ENCODE measurements at regions not wholly inside any gene's neighbourhood (a gene's known extent, or its start where the extent isn't known, plus 50 kb on each side); places are given as distances from the start of the nearest gene placed in this dataset.

- Histone ChIP-seq H3K9ac (replicated peaks; ENCODE audit: extremely low read depth, insufficient read depth, low read length) (no peak overlapping the region), H3K4me3 (replicated peaks in 1 of 3; ENCODE audit: insufficient read depth in 1 of 3, low read depth in 1 of 3, low read length in 3 of 3) (no peak overlapping the region), H3K9me3 (replicated peaks; ENCODE audit: control insufficient read depth, insufficient read depth, low read length) (no peaks in the 10 kb centered on the region), H2AFZ (ENCODE audit: low read depth, low read length) (no peak overlapping the region), H3K27me3 (ENCODE audit: control insufficient read depth in 2 of 2, insufficient read depth in 2 of 2, low read length in 2 of 2) (no peaks in the 10 kb centered on the region), H3K4me2 (ENCODE audit: insufficient read depth, low read length) (no peak overlapping the region), H4K20me1 (replicated peaks; ENCODE audit: control insufficient read depth, extremely low read depth, insufficient read depth, low read length) (no peaks in the 10 kb centered on the region), H3K79me2 (ENCODE audit: control insufficient read depth, insufficient read depth, low read length) (no peaks in the 10 kb centered on the region), H3K36me3 (ENCODE audit: control insufficient read depth in 2 of 2, extremely low read depth in 1 of 2, insufficient read depth in 2 of 2, low read length in 2 of 2) (no peaks in the 10 kb centered on the region), H3K27ac (ENCODE audit: insufficient read depth, low read depth, low read length) (no peak overlapping the region), H3K9me1 (replicated peaks; ENCODE audit: control insufficient read depth, extremely low read depth, insufficient read depth, low read length) (no peaks in the 10 kb centered on the region), H3K4me1 (ENCODE audit: control insufficient read depth, extremely low read depth, insufficient read depth, low read length) (no peaks in the 10 kb centered on the region)
- DNase-seq (ENCODE audit: low read depth, low spot score) (no peak), FAIRE-seq (no peak)
- ChIA-PET POLR2A (no interaction called here), CTCF (no interaction called here)
- intact Hi-C loops (cut with micrococcal nuclease): no loop called here
- no TSS peak for BruUV-seq (replicated peaks)
- dilution Hi-C loops (cut with MboI; ENCODE audit: extremely low pct_ligation_motif_present, low sequenced_read_pairs): no loop called here
- no peak for TF ChIP-seq POLR2AphosphoS5 (IDR thresholded peaks at IDR 0.05; ENCODE audit: insufficient read depth, low read depth, low read length)
These were observed 453.2 kb downstream of the NR2F2 start for GRCh38 chr15:96783746-96784145.

- Histone ChIP-seq H3K4me2 (ENCODE audit: insufficient read depth, low read length) (no peak overlapping the region), H3K4me1 (ENCODE audit: control insufficient read depth, extremely low read depth, insufficient read depth, low read length) (no peaks in the 10 kb centered on the region), H3K27ac (ENCODE audit: insufficient read depth, low read depth, low read length) (no peak overlapping the region), H3K27me3 (ENCODE audit: control insufficient read depth in 2 of 2, insufficient read depth in 2 of 2, low read length in 2 of 2) (no peaks in the 10 kb centered on the region), H3K9ac (replicated peaks; ENCODE audit: extremely low read depth, insufficient read depth, low read length) (no peak overlapping the region), H3K9me1 (replicated peaks; ENCODE audit: control insufficient read depth, extremely low read depth, insufficient read depth, low read length) (no peaks in the 10 kb centered on the region), H3K36me3 (ENCODE audit: control insufficient read depth in 2 of 2, extremely low read depth in 1 of 2, insufficient read depth in 2 of 2, low read length in 2 of 2) (no peaks in the 10 kb centered on the region), H3K4me3 (replicated peaks in 1 of 3; ENCODE audit: insufficient read depth in 1 of 3, low read depth in 1 of 3, low read length in 3 of 3) (no peak overlapping the region), H3K9me3 (replicated peaks; ENCODE audit: control insufficient read depth, insufficient read depth, low read length) (no peaks in the 10 kb centered on the region), H4K20me1 (replicated peaks; ENCODE audit: control insufficient read depth, extremely low read depth, insufficient read depth, low read length) (no peaks in the 10 kb centered on the region), H3K79me2 (ENCODE audit: control insufficient read depth, insufficient read depth, low read length) (no peaks in the 10 kb centered on the region), H2AFZ (ENCODE audit: low read depth, low read length) (no peak overlapping the region)
- intact Hi-C loops (cut with micrococcal nuclease) (no loop called here), dilution Hi-C loops (cut with MboI; ENCODE audit: extremely low pct_ligation_motif_present, low sequenced_read_pairs) (no loop called here)
- ChIA-PET CTCF (no interaction called here), POLR2A (no interaction called here)
- BruUV-seq (replicated peaks): no TSS peak
- TF ChIP-seq MYC (IDR thresholded peaks at IDR 0.05; ENCODE audit: low read depth, low read length): no peak
- TF ChIP-seq CTCF (IDR thresholded peaks at IDR 0.05; ENCODE audit: extremely low read depth in 1 of 2, insufficient read depth in 1 of 2, low read depth in 1 of 2, low read length in 2 of 2): no peak
- no peak for TF ChIP-seq POLR2AphosphoS5 (IDR thresholded peaks at IDR 0.05; ENCODE audit: insufficient read depth, low read depth, low read length)
- TF ChIP-seq GATA2 (IDR thresholded peaks at IDR 0.05; ENCODE audit: insufficient read depth, insufficient read length, low read depth, low read length): no peak
- no peak for TF ChIP-seq MAX (IDR thresholded peaks at IDR 0.05; ENCODE audit: insufficient read depth, insufficient read length)
- TF ChIP-seq JUN (IDR thresholded peaks at IDR 0.05; ENCODE audit: borderline replicate concordance, insufficient read depth, insufficient read length, low read depth): no peak
- TF ChIP-seq FOS (IDR thresholded peaks at IDR 0.05; ENCODE audit: borderline replicate concordance, insufficient read depth, low read length): no peak
- TF ChIP-seq EZH2 (IDR thresholded peaks at IDR 0.05; ENCODE audit: borderline replicate concordance, low read depth, low read length, severe bottlenecking): no peak
- FAIRE-seq (no peak), DNase-seq (ENCODE audit: low read depth, low spot score) (no peak)
These were observed 459.5 kb downstream of the NR2F2 start for GRCh38 chr15:96790004-96790403.

Data from endothelial cell of umbilical vein (primary cell).